A673 (cell line): ENCODE measurements at regions not wholly inside any gene's neighbourhood (a gene's known extent, or its start where the extent isn't known, plus 50 kb on each side); places are given as distances from the start of the nearest gene placed in this dataset.
"Not testable (repeated sequence)": the region's sequence is repeated elsewhere in the genome, so short reads cannot be mapped to it uniquely, and the experiment has no call there.

ENCODE experiments used
- BruUV-seq: library from RNA; stranded (reverse); fragments of 400-500 nt; replicated peaks from 2 replicates; lab custom pipeline; 2021; lab: Mats Ljungman, UMichigan
- CTCF ChIA-PET: fragments of 300-600 bp; sonication (Branson Sonifier 250); formaldehyde crosslinking; loops from one replicate; lab custom pipeline; 2022; ENCODE audit warnings: antibody characterized with exemption; lab: Charles Lee
- POLR2A ChIA-PET: fragments of 300-600 bp; sonication (Branson Sonifier 250); formaldehyde crosslinking; loops from one replicate; lab custom pipeline; 2022; ENCODE audit warnings: antibody characterized with exemption; ENCODE audit not compliant: low non-redundant PET; lab: Charles Lee
- DNase-seq: peaks from one replicate; pipeline ENCODE4 v3.0.0-alpha.2; 2015; ENCODE audit warnings: low spot score
- H3K27ac ChIP-seq: fragments of 200-600 bp; sonication (generic); 2 replicates; pipeline ENCODE4 v1.5.1; 2016; ENCODE audit warnings: mixed run types, low read depth, mild to moderate bottlenecking, mixed read lengths, antibody characterized with exemption, low read length; ENCODE audit not compliant: poor library complexity, severe bottlenecking
- H3K27me3 ChIP-seq: fragments of 200-600 bp; sonication (generic); replicated peaks from 2 replicates; pipeline ENCODE4 v1.6.1; 2017; ENCODE audit warnings: mixed run types, low read depth, mild to moderate bottlenecking, mixed read lengths, antibody characterized with exemption, low read length; ENCODE audit not compliant: insufficient read depth, poor library complexity
- H3K36me3 ChIP-seq: fragments of 200-600 bp; sonication (generic); 2 replicates; pipeline ENCODE4 v1.6.1; 2016; ENCODE audit warnings: mixed run types, mild to moderate bottlenecking, mixed read lengths, antibody characterized with exemption, low read length; ENCODE audit not compliant: insufficient read depth, poor library complexity, severe bottlenecking
- H3K4me1 ChIP-seq: fragments of 200-600 bp; sonication (generic); 2 replicates; pipeline ENCODE4 v1.6.1; 2017; ENCODE audit warnings: mixed run types, mild to moderate bottlenecking, mixed read lengths, antibody characterized with exemption, low read length; ENCODE audit not compliant: insufficient read depth, poor library complexity, severe bottlenecking
- H3K4me3 ChIP-seq: fragments of 200-600 bp; sonication (generic); 2 replicates; pipeline ENCODE4 v1.5.1; 2016; ENCODE audit warnings: low read depth, mixed run types, mild to moderate bottlenecking, mixed read lengths, low read length; ENCODE audit not compliant: poor library complexity, severe bottlenecking
- H3K9me3 ChIP-seq: fragments of 200-600 bp; sonication (generic); 2 replicates; pipeline ENCODE4 v1.6.1; 2016; ENCODE audit warnings: mixed run types, low read depth, mild to moderate bottlenecking, mixed read lengths, antibody characterized with exemption, low read length; ENCODE audit not compliant: poor library complexity, severe bottlenecking
- EZH2 ChIP-seq: fragments of 200-600 bp; sonication (generic); IDR thresholded peaks from 2 replicates; pipeline ENCODE4 v1.6.1; 2017; ENCODE audit warnings: borderline replicate concordance, low read depth, mild to moderate bottlenecking, mixed read lengths, antibody characterized with exemption, low read length; ENCODE audit not compliant: poor library complexity, severe bottlenecking
- intact Hi-C: fragments of 100-400 bp; cut with micrococcal nuclease; formaldehyde crosslinking; loops from one replicate; pipeline ENCODE4 v1.10.0; 2022; ENCODE audit not compliant: unreplicated experiment
- TF ChIP-seq, protein P1 (sequence below): fragments of 300-800, 200-600 bp; sonication (generic); conservative IDR thresholded peaks from 2 replicates; pipeline ENCODE4 v1.5.1; 2017; ENCODE audit warnings: low read depth, mild to moderate bottlenecking, antibody characterized with exemption, low read length, moderate library complexity, mixed read lengths

GRCh38 chr10:108319434-108320222 lies 1155.1 kb upstream of the SORCS1 start:
- TF ChIP-seq, protein P1, sequence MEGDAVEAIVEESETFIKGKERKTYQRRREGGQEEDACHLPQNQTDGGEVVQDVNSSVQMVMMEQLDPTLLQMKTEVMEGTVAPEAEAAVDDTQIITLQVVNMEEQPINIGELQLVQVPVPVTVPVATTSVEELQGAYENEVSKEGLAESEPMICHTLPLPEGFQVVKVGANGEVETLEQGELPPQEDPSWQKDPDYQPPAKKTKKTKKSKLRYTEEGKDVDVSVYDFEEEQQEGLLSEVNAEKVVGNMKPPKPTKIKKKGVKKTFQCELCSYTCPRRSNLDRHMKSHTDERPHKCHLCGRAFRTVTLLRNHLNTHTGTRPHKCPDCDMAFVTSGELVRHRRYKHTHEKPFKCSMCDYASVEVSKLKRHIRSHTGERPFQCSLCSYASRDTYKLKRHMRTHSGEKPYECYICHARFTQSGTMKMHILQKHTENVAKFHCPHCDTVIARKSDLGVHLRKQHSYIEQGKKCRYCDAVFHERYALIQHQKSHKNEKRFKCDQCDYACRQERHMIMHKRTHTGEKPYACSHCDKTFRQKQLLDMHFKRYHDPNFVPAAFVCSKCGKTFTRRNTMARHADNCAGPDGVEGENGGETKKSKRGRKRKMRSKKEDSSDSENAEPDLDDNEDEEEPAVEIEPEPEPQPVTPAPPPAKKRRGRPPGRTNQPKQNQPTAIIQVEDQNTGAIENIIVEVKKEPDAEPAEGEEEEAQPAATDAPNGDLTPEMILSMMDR = no peak
- no peak for TF ChIP-seq EZH2
- no TSS peak for BruUV-seq
- Histone ChIP-seq H3K4me1 (peaks cover 16% of the 10 kb centered on the region), H3K4me3 (no peak overlapping the region), H3K27me3 (no peaks in the 10 kb centered on the region), H3K9me3 (no peaks in the 10 kb centered on the region), H3K27ac (no peak overlapping the region), H3K36me3 (no peaks in the 10 kb centered on the region)
- intact Hi-C loops = no loop called here
- CTCF ChIA-PET = no interaction called here
- POLR2A ChIA-PET = no interaction called here
- DNase-seq = no peak

GRCh38 chr10:108315636-108316035 lies 1151.1 kb upstream of the SORCS1 start:
- H3K4me1 ChIP-seq, intact Hi-C loops, H3K4me3 ChIP-seq, H3K27ac ChIP-seq, CTCF ChIA-PET, BruUV-seq, H3K27me3 ChIP-seq, DNase-seq, H3K9me3 ChIP-seq, POLR2A ChIA-PET, H3K36me3 ChIP-seq: not testable (repeated sequence)

DNA sequence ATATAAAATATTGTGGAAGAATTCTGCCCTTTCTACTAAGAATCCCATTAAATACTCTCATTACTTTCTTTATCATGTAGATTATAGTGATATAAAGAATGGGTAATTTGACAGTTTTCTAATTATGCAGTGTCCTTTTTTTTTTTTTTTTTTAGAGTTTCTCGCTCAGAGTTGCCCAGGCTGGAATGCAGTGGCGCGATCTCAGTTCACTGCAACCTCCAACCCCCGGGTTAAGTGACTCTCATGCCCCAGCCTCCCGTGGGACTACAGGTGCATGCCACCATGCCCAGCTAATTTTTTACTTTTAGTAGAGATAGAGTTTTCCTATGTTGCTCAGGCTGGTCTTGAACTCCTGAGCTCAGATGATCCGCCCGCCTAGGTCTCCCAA lies 1143.4 kb upstream of the SORCS1 start:
- no peak for DNase-seq
- TF ChIP-seq, protein P1 = no peak
- TF ChIP-seq EZH2 = no peak
- Histone ChIP-seq H3K4me3 (no peak overlapping the region), H3K36me3 (no peaks in the 10 kb centered on the region), H3K4me1 (no peaks in the 10 kb centered on the region), H3K9me3 (no peaks in the 10 kb centered on the region), H3K27ac (no peak overlapping the region), H3K27me3 (no peaks in the 10 kb centered on the region)
- BruUV-seq = no TSS peak
- ChIA-PET CTCF (no interaction called here), POLR2A (no interaction called here)
- intact Hi-C loops = no loop called here
